Neuronal stem cell (in vitro differentiated cells): ENCODE measurements at regions not wholly inside any gene's neighbourhood (a gene's known extent, or its start where the extent isn't known, plus 50 kb on each side); places are given as distances from the start of the nearest gene placed in this dataset.
"Not testable (repeated sequence)": the region's sequence is repeated elsewhere in the genome, so short reads cannot be mapped to it uniquely, and the experiment has no call there.

Experiments used
- DNase-seq: peaks from one replicate; pipeline ENCODE4 v3.0.0-alpha.2; 2013; ENCODE audit warnings: low spot score
- H2AFZ ChIP-seq: one replicate; pipeline ENCODE4 v1.6.1; 2013; ENCODE audit warnings: mild to moderate bottlenecking, low read length, inconsistent platforms
- H2AK5ac ChIP-seq: 2 replicates; pipeline ENCODE4 v1.6.1; 2013; ENCODE audit warnings: low read depth, mild to moderate bottlenecking, inconsistent platforms, low read length, moderate library complexity, mixed read lengths
- H2BK120ac ChIP-seq: 2 replicates; pipeline ENCODE4 v1.6.1; 2013; ENCODE audit warnings: low read depth, mild to moderate bottlenecking, inconsistent platforms, low read length, moderate library complexity, mixed read lengths
- H2BK12ac ChIP-seq: one replicate; pipeline ENCODE4 v1.6.1; 2013; ENCODE audit warnings: low read length, inconsistent platforms
- H2BK15ac ChIP-seq: 2 replicates; pipeline ENCODE4 v1.6.1; 2013; ENCODE audit warnings: mild to moderate bottlenecking, low read length, inconsistent platforms, mixed read lengths
- H2BK5ac ChIP-seq: one replicate; pipeline ENCODE4 v1.6.1; 2013; ENCODE audit warnings: inconsistent platforms, mild to moderate bottlenecking, low read length, moderate library complexity
- H3K14ac ChIP-seq: one replicate; pipeline ENCODE4 v1.6.1; 2013; ENCODE audit warnings: low read length, inconsistent platforms
- H3K18ac ChIP-seq: 2 replicates; pipeline ENCODE4 v1.6.1; 2013; ENCODE audit warnings: low read length, inconsistent platforms
- H3K23ac ChIP-seq: 2 replicates; pipeline ENCODE4 v1.6.1; 2013; ENCODE audit warnings: low read depth, mild to moderate bottlenecking, mixed read lengths, low read length, inconsistent platforms; ENCODE audit not compliant: poor library complexity
- H3K27ac ChIP-seq: replicated peaks from 3 replicates; pipeline ENCODE4 v1.5.1; 2013; ENCODE audit warnings: low read length, inconsistent platforms
- H3K27me3 ChIP-seq, 3 experiments: 2 replicates each; pipeline ENCODE4 v1.6.1; 2013; ENCODE audit warnings: low read length in 3 of 3, mild to moderate bottlenecking in 2 of 3, inconsistent platforms in 1 of 3, low read depth in 1 of 3, mixed read lengths in 1 of 3, moderate library complexity in 1 of 3; ENCODE audit not compliant: control insufficient read depth in 3 of 3, insufficient read depth in 3 of 3
- H3K36me3 ChIP-seq, 2 donors: replicated peaks in 1 of 2; 2 replicates each; pipeline ENCODE4 v1.6.1; 2013; ENCODE audit warnings: low read length in 2 of 2; ENCODE audit not compliant: control insufficient read depth in 2 of 2, insufficient read depth in 2 of 2
- H3K4ac ChIP-seq: 2 replicates; pipeline ENCODE4 v1.6.1; 2013; ENCODE audit warnings: inconsistent platforms, mild to moderate bottlenecking, low read length, moderate library complexity
- H3K4me1 ChIP-seq, 2 donors: 1 replicate in 1 of 2; 2 replicates in 1 of 2; pipeline ENCODE4 v1.6.1; 2013; ENCODE audit warnings: low read length in 2 of 2, low read depth in 1 of 2; ENCODE audit not compliant: control insufficient read depth in 2 of 2, insufficient read depth in 1 of 2
- H3K4me2 ChIP-seq: one replicate; pipeline ENCODE4 v1.6.1; 2013; ENCODE audit warnings: mild to moderate bottlenecking, low read length, inconsistent platforms; ENCODE audit not compliant: insufficient read depth, poor library complexity, severe bottlenecking
- H3K4me3 ChIP-seq, 2 donors: 2 replicates each; pipeline ENCODE4 v1.5.1; 2013; ENCODE audit warnings: low read length in 2 of 2, mild to moderate bottlenecking in 2 of 2, inconsistent platforms in 1 of 2, moderate library complexity in 1 of 2
- H3K79me1 ChIP-seq: one replicate; pipeline ENCODE4 v1.6.1; 2013; ENCODE audit warnings: low read depth, mild to moderate bottlenecking, inconsistent platforms, low read length, moderate library complexity
- H3K9ac ChIP-seq: one replicate; pipeline ENCODE4 v1.6.1; 2013; ENCODE audit warnings: mild to moderate bottlenecking, low read depth, low read length, inconsistent platforms; ENCODE audit not compliant: poor library complexity
- H3K9me3 ChIP-seq, 2 donors: replicated peaks in 1 of 2; 2 replicates each; pipeline versions ENCODE3 to v1.6.1; 2013; ENCODE audit warnings: low read length in 2 of 2, mild to moderate bottlenecking in 2 of 2, inconsistent platforms in 1 of 2, low read depth in 1 of 2, mixed read lengths in 1 of 2, moderate library complexity in 1 of 2; ENCODE audit not compliant: control insufficient read depth in 2 of 2, insufficient read depth in 1 of 2
- H4K8ac ChIP-seq: one replicate; pipeline ENCODE4 v1.6.1; 2013; ENCODE audit warnings: low read depth, mild to moderate bottlenecking, inconsistent platforms, low read length, moderate library complexity
- H4K91ac ChIP-seq: one replicate; pipeline ENCODE4 v1.6.1; 2013; ENCODE audit warnings: low read length, low read depth, mild to moderate bottlenecking, inconsistent platforms; ENCODE audit not compliant: poor library complexity
- WGBS, 2 donors: extraction: QIAGEN DNeasy Blood & Tissue Kit; methylation state at CpG; one replicate each; pipeline ENCODE4 v1.1.7; 2013; ENCODE audit warnings: missing lambda C conversion rate in 2 of 2, mixed read lengths in 1 of 2; ENCODE audit not compliant: insufficient read length in 2 of 2, insufficient replicate concordance in 1 of 2; ENCODE audit errors: extremely low coverage in 2 of 2; 5-methylcytosine and 5-hydroxymethylcytosine counted together

- Histone ChIP-seq H3K4me1 (peaks cover 0 to 8% of the 10 kb centered on the region in 2 donors), H2BK12ac (no peak overlapping the region), H4K91ac (no peak overlapping the region), H3K4ac (no peak overlapping the region), H3K9ac (no peak overlapping the region), H3K36me3 (no peaks in the 10 kb centered on the region), H3K27me3 (no peaks in the 10 kb centered on the region), H2AFZ (no peak overlapping the region), H3K14ac (no peak overlapping the region), H3K4me2 (no peak overlapping the region), H3K9me3 (no peaks in the 10 kb centered on the region), H2BK5ac (no peak overlapping the region), H2BK120ac (no peak overlapping the region), H4K8ac (no peak overlapping the region), H3K79me1 (no peaks in the 10 kb centered on the region), H3K27ac (no peak overlapping the region), H3K4me3 (no peak overlapping the region), H2BK15ac (no peak overlapping the region), H3K23ac (no peak overlapping the region), H2AK5ac (no peak overlapping the region), H3K18ac (peak overlapping the region; percentile 7)
- DNase-seq = no peak
- no CpG with 5 or more reads among the region's 4 CpGs for WGBS, 2 donors
Observed at GRCh38 chr9:129547063-129547462, 73.8 kb downstream of the C9orf50 start.

DNA sequence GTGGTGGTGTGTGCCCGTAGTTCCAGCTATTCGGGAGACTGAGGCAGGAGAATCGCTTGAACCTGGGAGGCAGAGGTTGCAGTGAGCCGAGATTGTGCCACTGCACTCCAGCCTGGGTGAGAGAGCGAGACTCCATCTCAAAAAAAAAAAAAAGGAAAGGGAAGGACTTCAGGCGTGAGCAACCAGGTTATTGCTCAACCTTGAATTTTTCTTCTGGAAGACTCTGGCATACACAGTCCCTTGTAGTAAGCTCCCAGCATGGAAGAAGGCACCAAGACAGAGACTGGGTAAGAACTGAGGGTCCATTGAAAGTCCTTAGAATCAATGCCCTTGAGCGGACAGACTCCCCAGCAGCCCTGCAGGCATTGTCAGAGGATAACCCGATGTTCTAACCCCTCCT, 75.0 kb downstream of the C9orf50 start:
- WGBS, 2 donors = no CpG with 5 or more reads among the region's 8 CpGs
- not testable (repeated sequence) for H3K4me3 ChIP-seq, H3K9ac ChIP-seq, H2BK120ac ChIP-seq, H3K23ac ChIP-seq, H3K4me1 ChIP-seq, H2BK15ac ChIP-seq, DNase-seq, H2BK12ac ChIP-seq, H3K4ac ChIP-seq, H4K91ac ChIP-seq, H2AK5ac ChIP-seq, H3K27ac ChIP-seq, H2BK5ac ChIP-seq, H3K18ac ChIP-seq, H3K79me1 ChIP-seq, H3K4me2 ChIP-seq, H4K8ac ChIP-seq, H3K14ac ChIP-seq, H3K27me3 ChIP-seq, H2AFZ ChIP-seq, H3K36me3 ChIP-seq, H3K9me3 ChIP-seq

GRCh38 chr9:129544761-129545160, 76.1 kb downstream of the C9orf50 start:
- Histone ChIP-seq H2BK12ac (no peak overlapping the region), H3K14ac (no peak overlapping the region), H3K23ac (no peak overlapping the region), H4K91ac (no peak overlapping the region), H3K18ac (no peak overlapping the region), H3K36me3 (no peaks in the 10 kb centered on the region), H3K4me3 (no peak overlapping the region), H3K9me3 (peaks cover 0 to under 1% of the 10 kb centered on the region in 2 donors), H2BK120ac (no peak overlapping the region), H3K79me1 (no peaks in the 10 kb centered on the region), H3K4ac (no peak overlapping the region), H2AK5ac (no peak overlapping the region), H2BK15ac (no peak overlapping the region), H3K27me3 (no peaks in the 10 kb centered on the region), H4K8ac (no peak overlapping the region), H2BK5ac (no peak overlapping the region), H2AFZ (no peak overlapping the region), H3K4me1 (peaks cover 0 to 4% of the 10 kb centered on the region in 2 donors), H3K27ac (no peak overlapping the region), H3K9ac (no peak overlapping the region), H3K4me2 (no peak overlapping the region)
- WGBS, 2 donors = no CpG with 5 or more reads among the region's 6 CpGs
- DNase-seq = no peak

- DNase-seq = no peak
- Histone ChIP-seq H2AK5ac (no peak overlapping the region), H3K4me3 (no peak overlapping the region), H3K36me3 (no peaks in the 10 kb centered on the region), H3K27me3 (no peaks in the 10 kb centered on the region), H3K9ac (no peak overlapping the region), H2BK15ac (no peak overlapping the region), H3K23ac (no peak overlapping the region), H3K4me2 (no peak overlapping the region), H2BK120ac (no peak overlapping the region), H2AFZ (no peak overlapping the region), H3K79me1 (no peaks in the 10 kb centered on the region), H2BK5ac (no peak overlapping the region), H3K14ac (no peak overlapping the region), H3K9me3 (peaks cover 1 to 5% of the 10 kb centered on the region in 2 donors), H3K4ac (no peak overlapping the region), H3K4me1 (no peaks in the 10 kb centered on the region), H2BK12ac (no peak overlapping the region), H4K91ac (no peak overlapping the region), H3K18ac (no peak overlapping the region), H4K8ac (no peak overlapping the region), H3K27ac (no peak overlapping the region)
- no CpG with 5 or more reads among the region's 4 CpGs for WGBS, 2 donors
Observed at GRCh38 chr9:129542741-129543140, 78.2 kb downstream of the C9orf50 start.
